Nephron progenitor cell (in vitro differentiated cells): ENCODE measurements at regions not wholly inside any gene's neighbourhood (a gene's known extent, or its start where the extent isn't known, plus 50 kb on each side); places are given as distances from the start of the nearest gene placed in this dataset.

Experiments
- DNase-seq: peaks from one replicate; pipeline ENCODE4 v3.0.0; 2021
- H3K27ac Mint-ChIP-seq: 2 replicates; pipeline ENCODE4 v1.8.0; 2021; ENCODE audit warnings: mild to moderate bottlenecking, moderate library complexity, mixed read lengths
- H3K27me3 Mint-ChIP-seq: 2 replicates; pipeline ENCODE4 v1.8.0; 2021; ENCODE audit warnings: mild to moderate bottlenecking, low read depth, mixed read lengths; ENCODE audit not compliant: poor library complexity
- H3K36me3 Mint-ChIP-seq: 2 replicates; pipeline ENCODE4 v1.8.0; 2021; ENCODE audit warnings: low read depth, mixed read lengths
- H3K4me1 Mint-ChIP-seq: 2 replicates; pipeline ENCODE4 v1.8.0; 2021; ENCODE audit warnings: mixed read lengths
- H3K4me3 Mint-ChIP-seq: 2 replicates; pipeline ENCODE4 v1.8.0; 2021; ENCODE audit warnings: mild to moderate bottlenecking, moderate library complexity, mixed read lengths
- H3K9me3 Mint-ChIP-seq: 2 replicates; pipeline ENCODE4 v1.8.0; 2021; ENCODE audit warnings: mild to moderate bottlenecking, moderate library complexity, mixed read lengths
- CTCF ChIP-seq: fragments of 200-600 bp; sonication (generic); IDR thresholded peaks from 2 replicates; pipeline ENCODE4 v1.5.0; 2021; ENCODE audit warnings: antibody characterized with exemption

DNA sequence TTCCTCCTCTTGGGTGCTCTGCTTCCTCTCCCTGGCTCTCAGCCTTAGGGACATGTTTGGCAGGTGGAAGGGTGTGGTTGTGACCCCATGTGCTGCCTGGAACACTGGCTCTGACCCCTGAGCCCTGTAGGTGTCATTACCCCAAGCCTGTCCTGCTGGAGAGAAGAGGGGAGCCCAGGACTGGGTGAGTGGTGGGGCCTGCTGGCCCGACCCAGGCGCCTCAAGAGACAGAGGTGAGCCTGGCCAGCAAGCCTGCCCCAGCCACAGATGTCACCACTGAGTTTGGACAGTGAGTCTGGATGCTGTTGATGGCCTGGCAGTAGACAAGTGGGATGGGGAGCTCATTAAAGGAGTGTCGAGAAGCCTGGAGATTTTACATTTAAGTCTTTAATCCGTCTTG lies 1112.2 kb downstream of the BRD1 start:
- peaks cover 4% of the 10 kb centered on the region for H3K36me3 Mint-ChIP-seq
- no peak overlapping the region for H3K27ac Mint-ChIP-seq
- peaks cover 39% of the 10 kb centered on the region for H3K4me1 Mint-ChIP-seq
- no peaks in the 10 kb centered on the region for H3K27me3 Mint-ChIP-seq
- no peak overlapping the region for H3K4me3 Mint-ChIP-seq
- no peak for TF ChIP-seq CTCF
- H3K9me3 Mint-ChIP-seq: peaks cover 14% of the 10 kb centered on the region
- DNase-seq: no peak

DNA sequence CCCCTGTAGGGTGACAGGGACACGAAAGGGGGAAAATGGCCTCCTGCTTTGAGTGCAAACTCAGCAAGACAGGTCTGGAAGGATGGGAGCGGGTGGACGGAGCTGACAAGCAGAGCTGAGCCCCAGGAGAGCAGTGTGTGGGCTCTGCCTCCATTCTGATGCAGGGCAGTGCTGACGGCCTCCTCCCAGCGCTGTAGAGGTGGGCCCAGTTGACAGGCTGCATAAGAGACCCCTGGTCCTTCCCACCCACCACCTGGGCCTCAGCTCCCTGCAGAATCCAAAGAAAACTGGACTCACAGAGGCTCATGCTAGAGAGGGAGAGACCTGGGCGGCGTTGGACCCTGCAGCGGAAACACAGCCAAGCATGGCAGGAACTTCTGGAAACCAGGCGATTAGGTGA lies 1113.4 kb downstream of the BRD1 start:
- no peak overlapping the region for H3K4me3 Mint-ChIP-seq
- H3K36me3 Mint-ChIP-seq: peaks cover 4% of the 10 kb centered on the region
- peaks cover 14% of the 10 kb centered on the region for H3K9me3 Mint-ChIP-seq
- no peak for DNase-seq
- peaks cover 33% of the 10 kb centered on the region for H3K4me1 Mint-ChIP-seq
- TF ChIP-seq CTCF: no peak
- H3K27ac Mint-ChIP-seq: peak overlapping the region; percentile 50
- no peaks in the 10 kb centered on the region for H3K27me3 Mint-ChIP-seq

DNA sequence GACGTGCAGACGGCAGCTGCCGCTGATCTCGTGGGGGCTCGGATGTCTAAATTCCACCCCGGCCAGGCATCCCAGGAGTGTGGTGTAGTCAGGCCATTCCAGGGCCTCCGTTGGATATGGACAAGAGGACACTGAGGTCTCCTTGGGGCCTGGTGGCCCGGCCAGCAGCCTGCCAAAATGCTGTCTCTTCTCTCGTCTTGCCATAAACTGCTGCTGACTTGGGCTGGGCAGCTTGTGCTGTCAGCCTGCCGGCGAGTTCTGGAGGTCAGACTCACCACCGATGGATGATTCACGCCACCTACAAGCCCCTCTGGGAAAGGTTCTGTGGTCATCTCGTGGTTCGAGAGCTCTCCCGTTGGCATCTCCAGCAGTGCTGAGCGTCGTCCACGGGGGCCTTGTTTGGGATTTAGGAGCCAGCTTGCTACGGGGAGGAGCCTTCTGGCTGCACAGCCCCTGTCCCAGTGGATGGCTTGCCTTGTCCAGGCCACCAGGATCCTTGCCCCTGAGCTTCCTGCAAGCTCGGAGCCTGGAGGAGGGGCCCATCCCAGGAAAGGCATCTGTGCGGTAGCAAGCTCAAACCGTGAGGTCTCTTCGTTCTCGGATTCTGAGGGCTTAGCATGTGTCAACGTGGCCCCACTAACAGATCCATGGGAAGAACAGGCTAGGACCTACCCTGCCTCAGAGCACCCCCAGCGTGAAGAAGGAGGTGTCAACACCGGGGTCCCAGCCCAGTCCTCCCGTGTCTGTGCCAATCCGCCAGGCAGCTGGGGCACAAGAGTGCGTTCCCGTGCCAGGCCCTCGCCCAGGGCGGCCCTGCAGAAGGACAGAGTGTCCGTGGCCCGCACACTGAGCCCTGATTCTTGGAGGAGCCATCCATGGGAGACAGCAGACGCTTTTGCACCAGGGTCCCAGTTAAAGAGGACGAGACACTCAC lies 1114.1 kb downstream of the BRD1 start:
- DNase-seq: no peak
- no peaks in the 10 kb centered on the region for H3K27me3 Mint-ChIP-seq
- H3K4me3 Mint-ChIP-seq: no peak overlapping the region
- peaks cover 14% of the 10 kb centered on the region for H3K9me3 Mint-ChIP-seq
- TF ChIP-seq CTCF: no peak
- H3K36me3 Mint-ChIP-seq: peaks cover 4% of the 10 kb centered on the region
- H3K4me1 Mint-ChIP-seq: peaks cover 27% of the 10 kb centered on the region
- H3K27ac Mint-ChIP-seq: peak overlapping the region; percentile 50

DNA sequence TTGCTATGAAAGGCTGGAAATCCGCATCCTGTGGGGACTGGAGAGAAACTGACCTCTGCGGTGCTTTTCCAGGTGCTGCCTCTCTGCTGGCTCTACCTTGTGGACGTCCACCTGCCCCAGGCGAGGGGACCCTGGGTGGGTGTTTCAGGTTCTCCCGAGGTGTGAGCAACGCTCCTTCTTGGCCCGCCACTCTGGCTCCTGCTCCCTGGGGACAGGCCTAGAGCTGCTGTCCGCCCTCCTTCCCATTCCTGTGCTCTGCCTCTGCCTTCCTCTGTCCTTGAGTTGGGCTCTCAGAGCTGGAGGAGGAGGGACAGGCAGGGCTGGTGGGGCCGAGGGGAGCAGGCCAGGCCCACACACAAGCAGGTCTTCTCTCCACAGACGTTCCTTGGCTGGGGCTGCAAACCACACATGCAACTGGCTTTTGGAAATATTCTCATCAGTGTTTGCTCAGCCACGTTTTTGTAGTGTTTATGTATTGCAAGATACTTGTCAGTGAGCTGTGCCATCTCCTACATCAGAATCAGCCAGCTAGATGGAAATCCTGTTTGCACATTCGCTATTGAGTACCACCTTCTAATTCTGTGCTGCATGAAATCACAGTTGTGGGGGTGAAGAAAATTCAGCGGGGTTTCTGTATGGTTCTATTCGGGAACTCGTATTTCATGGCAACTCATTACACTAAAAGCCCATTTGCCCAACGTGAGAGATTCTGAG lies 1115.0 kb downstream of the BRD1 start:
- no peak overlapping the region for H3K4me3 Mint-ChIP-seq
- no peak for TF ChIP-seq CTCF
- no peak for DNase-seq
- H3K27ac Mint-ChIP-seq: no peak overlapping the region
- peaks cover 26% of the 10 kb centered on the region for H3K4me1 Mint-ChIP-seq
- peaks cover 14% of the 10 kb centered on the region for H3K9me3 Mint-ChIP-seq
- no peaks in the 10 kb centered on the region for H3K27me3 Mint-ChIP-seq
- peaks cover 4% of the 10 kb centered on the region for H3K36me3 Mint-ChIP-seq

GRCh38 chr22:48711669-48712068 lies 1116.0 kb downstream of the BRD1 start:
- H3K4me1 Mint-ChIP-seq: peaks cover 30% of the 10 kb centered on the region
- no peak overlapping the region for H3K27ac Mint-ChIP-seq
- H3K9me3 Mint-ChIP-seq: peaks cover 14% of the 10 kb centered on the region
- no peaks in the 10 kb centered on the region for H3K27me3 Mint-ChIP-seq
- TF ChIP-seq CTCF: no peak
- H3K36me3 Mint-ChIP-seq: peaks cover 4% of the 10 kb centered on the region
- H3K4me3 Mint-ChIP-seq: no peak overlapping the region
- no peak for DNase-seq
